GM21390 (cell line): ENCODE measurements at regions not wholly inside any gene's neighbourhood (a gene's known extent, or its start where the extent isn't known, plus 50 kb on each side); places are given as distances from the start of the nearest gene placed in this dataset.
"Not testable (repeated sequence)": the region's sequence is repeated elsewhere in the genome, so short reads cannot be mapped to it uniquely, and the experiment has no call there.

Source experiments
- ATAC-seq: cut with Tn5 transposase; IDR thresholded peaks from one replicate; pipeline ENCODE4 v1.9.1; 2021; ENCODE audit not compliant: unreplicated experiment

GRCh38 chr20:1757606-1758512 is 100.3 kb upstream of the SIRPG start:
- no peak for ATAC-seq

- ATAC-seq = no peak
Measured at GRCh38 chr20:1757072-1757471, 99.5 kb upstream of the SIRPG start.

- no peak for ATAC-seq
Measured at GRCh38 chr20:1754749-1755148, 97.2 kb upstream of the SIRPG start.

GRCh38 chr20:1754306-1754705 is 96.7 kb upstream of the SIRPG start:
- no peak for ATAC-seq

GRCh38 chr20:1752045-1752444 is 94.5 kb upstream of the SIRPG start:
- ATAC-seq = no peak

- ATAC-seq = no peak
Measured at GRCh38 chr20:1748777-1749176, 91.2 kb upstream of the SIRPG start.

- no peak for ATAC-seq
Measured at GRCh38 chr20:1747953-1748577, 90.5 kb upstream of the SIRPG start.

- ATAC-seq = not testable (repeated sequence)
Measured at GRCh38 chr20:1742049-1742434, 84.5 kb upstream of the SIRPG start.

- ATAC-seq = no peak
Measured at GRCh38 chr20:1741309-1742048, 83.9 kb upstream of the SIRPG start.

- no peak for ATAC-seq
Measured at GRCh38 chr20:1737134-1737533, 79.6 kb upstream of the SIRPG start.

- no peak for ATAC-seq
Measured at GRCh38 chr20:1735417-1736089, 78.0 kb upstream of the SIRPG start.

- no peak for ATAC-seq
Measured at GRCh38 chr20:1734269-1734858, 76.8 kb upstream of the SIRPG start.

GRCh38 chr20:1731828-1732375 is 74.3 kb upstream of the SIRPG start:
- not testable (repeated sequence) for ATAC-seq

GRCh38 chr20:1730981-1731711 is 73.6 kb upstream of the SIRPG start:
- ATAC-seq = not testable (repeated sequence)

GRCh38 chr20:1727303-1727702 is 69.7 kb upstream of the SIRPG start:
- not testable (repeated sequence) for ATAC-seq

- ATAC-seq = no peak
Measured at GRCh38 chr20:1724901-1725300, 67.3 kb upstream of the SIRPG start.

GRCh38 chr20:1722513-1723050 is 65.0 kb upstream of the SIRPG start:
- ATAC-seq = no peak

GRCh38 chr20:1721687-1722512 is 64.3 kb upstream of the SIRPG start:
- ATAC-seq = no peak
